ENCODE measurements at regions not wholly inside any gene's neighbourhood (a gene's known extent, or its start where the extent isn't known, plus 50 kb on each side); places are given as distances from the start of the nearest gene placed in this dataset.
"Not testable (repeated sequence)": the region's sequence is repeated elsewhere in the genome, so short reads cannot be mapped to it uniquely, and the experiment has no call there.

DNA sequence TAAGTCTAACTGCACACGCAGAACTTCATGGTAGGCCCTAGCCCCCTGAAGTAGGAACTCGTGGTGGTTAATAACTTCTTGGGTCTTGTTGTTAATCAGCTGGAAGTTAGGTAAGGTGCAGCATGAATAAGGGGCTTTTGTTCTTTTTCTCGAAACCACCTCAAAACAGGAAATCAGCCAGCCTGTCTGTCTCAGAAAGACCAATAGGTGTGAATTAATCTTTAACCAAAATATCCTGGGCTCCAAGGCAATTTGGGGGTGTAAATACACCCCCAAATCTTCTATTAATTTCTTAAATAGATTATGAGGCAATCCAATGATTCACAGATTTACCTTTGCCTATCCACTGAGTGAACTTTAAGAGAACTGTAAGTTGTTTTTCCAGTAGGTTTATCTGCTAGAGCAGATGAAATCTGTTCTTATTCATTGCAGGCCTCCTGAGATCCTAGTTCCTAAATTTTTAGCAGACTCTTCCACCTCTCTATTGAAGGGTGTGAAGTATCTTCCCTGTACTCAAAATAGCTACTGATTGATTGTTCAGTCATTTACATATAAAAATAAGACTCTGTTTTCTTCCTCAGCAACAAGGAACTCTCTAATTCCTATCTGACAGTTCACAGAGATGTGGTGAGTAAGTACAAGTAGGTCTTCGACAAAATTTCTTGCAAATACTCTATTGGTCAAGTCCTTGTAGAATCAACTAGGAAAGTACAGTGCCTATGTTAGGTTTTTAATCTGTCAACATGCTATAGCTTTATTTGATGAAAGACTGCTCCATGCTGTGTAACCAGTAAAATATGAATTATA, 427.1 kb upstream of the NOX3 start:
- WGBS (ENCODE audit: insufficient coverage) = 80% methylated on average over 2 of the region's 4 CpGs

DNA sequence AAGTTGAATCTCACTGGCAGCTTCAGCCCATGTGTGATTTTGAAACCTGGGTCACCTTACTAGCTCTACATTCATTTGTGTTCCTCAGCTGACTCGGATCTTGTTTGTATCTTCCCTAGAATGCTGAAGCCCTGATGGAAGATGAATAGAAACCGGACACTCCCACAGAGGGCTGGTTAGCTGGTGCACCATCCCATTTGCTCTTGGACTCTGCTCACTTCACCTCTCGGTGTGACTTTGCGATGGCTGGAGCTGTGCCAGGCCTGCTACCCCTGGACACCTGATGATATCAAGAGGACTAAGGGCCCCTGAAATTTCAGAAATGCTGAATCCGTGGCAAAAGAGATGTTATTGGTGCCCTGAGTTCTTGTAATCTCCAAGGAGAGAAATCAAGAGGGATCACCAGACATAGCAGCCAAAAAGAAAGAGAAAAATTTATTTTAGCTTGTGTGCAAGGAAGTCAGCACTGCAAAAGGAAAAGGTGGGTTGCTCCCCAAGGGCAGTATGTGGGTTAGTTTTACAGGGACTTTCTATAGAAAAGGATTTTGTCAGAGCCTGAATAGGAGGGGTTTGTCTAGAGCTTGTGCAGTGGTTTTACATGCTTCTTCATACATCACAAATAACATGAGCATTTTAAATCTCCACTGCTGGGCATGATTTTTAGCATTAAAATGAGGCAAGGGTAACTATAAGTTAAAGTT, 426.3 kb upstream of the NOX3 start:
- 93% methylated on average over 5 of the region's 5 CpGs for WGBS (ENCODE audit: insufficient coverage)
- Histone ChIP-seq H3K36me3 (ENCODE audit: control insufficient read depth, insufficient read depth, low read length) (no peaks in the 10 kb centered on the region), H3K4me3 (ENCODE audit: low read depth, low read length) (no peak overlapping the region), H3K27ac (ENCODE audit: low read depth, low read length) (no peak overlapping the region), H3K9me3 (ENCODE audit: control insufficient read depth, insufficient read depth, low read length) (no peaks in the 10 kb centered on the region), H3K4me1 (ENCODE audit: control insufficient read depth, insufficient read depth, low read length) (peaks cover 3% of the 10 kb centered on the region), H3K27me3 (ENCODE audit: control insufficient read depth, insufficient read depth, low read length) (no peaks in the 10 kb centered on the region)
- no peak for DNase-seq (ENCODE audit: low read depth in 4 of 6, low spot score in 6 of 6)

More for the DNA sequence above, 427.1 kb upstream of the NOX3 start:
- no peaks in the 10 kb centered on the region for H3K36me3 ChIP-seq (ENCODE audit: control insufficient read depth, insufficient read depth, low read length)
- H3K9me3 ChIP-seq (ENCODE audit: control insufficient read depth, insufficient read depth, low read length) = no peaks in the 10 kb centered on the region
- no peak for DNase-seq (ENCODE audit: low read depth in 4 of 6, low spot score in 6 of 6)
- H3K4me3 ChIP-seq (ENCODE audit: low read depth, low read length) = no peak overlapping the region
- no peaks in the 10 kb centered on the region for H3K27me3 ChIP-seq (ENCODE audit: control insufficient read depth, insufficient read depth, low read length)
- H3K4me1 ChIP-seq (ENCODE audit: control insufficient read depth, insufficient read depth, low read length) = peaks cover 3% of the 10 kb centered on the region
- no peak overlapping the region for H3K27ac ChIP-seq (ENCODE audit: low read depth, low read length)

DNA sequence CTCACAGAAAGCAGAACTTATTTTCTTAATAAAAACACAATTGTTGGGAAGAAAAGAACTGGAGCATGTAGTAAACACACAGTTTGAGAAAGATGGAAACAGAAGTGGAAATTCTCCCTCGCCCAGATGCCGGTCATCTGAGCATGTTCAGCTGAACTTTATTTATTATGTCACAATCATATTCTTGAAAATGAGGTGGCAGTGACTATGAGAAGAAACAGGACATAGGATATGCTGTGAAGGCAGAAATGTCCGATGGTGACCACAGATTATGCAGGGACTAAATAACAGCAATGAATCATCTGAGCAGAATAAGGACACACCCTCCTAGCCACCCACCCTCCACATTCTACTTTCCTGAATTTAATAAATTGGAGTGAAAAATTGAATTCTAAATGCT, 425.3 kb upstream of the NOX3 start:
- no peak for DNase-seq (ENCODE audit: low read depth in 4 of 6, low spot score in 6 of 6)
- Histone ChIP-seq H3K27ac (ENCODE audit: low read depth, low read length) (no peak overlapping the region), H3K36me3 (ENCODE audit: control insufficient read depth, insufficient read depth, low read length) (no peaks in the 10 kb centered on the region), H3K4me3 (ENCODE audit: low read depth, low read length) (no peak overlapping the region), H3K9me3 (ENCODE audit: control insufficient read depth, insufficient read depth, low read length) (no peaks in the 10 kb centered on the region), H3K4me1 (ENCODE audit: control insufficient read depth, insufficient read depth, low read length) (peaks cover 3% of the 10 kb centered on the region), H3K27me3 (ENCODE audit: control insufficient read depth, insufficient read depth, low read length) (no peaks in the 10 kb centered on the region)
- WGBS (ENCODE audit: insufficient coverage) = no CpG with 5 or more reads among the region's 3 CpGs

DNA sequence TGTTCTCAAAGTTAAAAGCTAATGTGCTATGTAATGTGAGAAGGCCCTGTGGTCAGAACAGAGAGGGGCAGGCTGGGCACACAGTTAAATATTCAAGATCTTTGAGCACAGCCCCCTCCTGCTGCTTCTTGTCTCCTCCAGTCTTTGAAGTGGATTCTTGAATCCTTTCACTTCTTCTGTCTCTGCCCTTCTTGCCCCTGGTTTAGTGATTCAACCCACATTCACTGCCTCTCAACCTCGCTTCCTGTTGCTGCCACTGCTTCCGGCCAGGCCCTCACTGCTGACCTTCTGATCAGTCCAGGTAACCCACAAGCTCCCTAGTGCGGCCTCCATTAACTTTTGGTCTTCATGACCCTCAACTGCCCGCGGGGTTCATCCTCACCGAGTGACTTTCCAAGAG, 417.3 kb upstream of the NOX3 start:
- no peaks in the 10 kb centered on the region for H3K27me3 ChIP-seq (ENCODE audit: control insufficient read depth, insufficient read depth, low read length)
- H3K9me3 ChIP-seq (ENCODE audit: control insufficient read depth, insufficient read depth, low read length) = no peaks in the 10 kb centered on the region
- H3K36me3 ChIP-seq (ENCODE audit: control insufficient read depth, insufficient read depth, low read length) = no peaks in the 10 kb centered on the region
- no peak overlapping the region for H3K4me3 ChIP-seq (ENCODE audit: low read depth, low read length)
- no peaks in the 10 kb centered on the region for H3K4me1 ChIP-seq (ENCODE audit: control insufficient read depth, insufficient read depth, low read length)
- 85% methylated on average over 5 of the region's 6 CpGs for WGBS (ENCODE audit: insufficient coverage)
- H3K27ac ChIP-seq (ENCODE audit: low read depth, low read length) = no peak overlapping the region
- no peak for DNase-seq (ENCODE audit: low read depth in 4 of 6, low spot score in 6 of 6)

DNA sequence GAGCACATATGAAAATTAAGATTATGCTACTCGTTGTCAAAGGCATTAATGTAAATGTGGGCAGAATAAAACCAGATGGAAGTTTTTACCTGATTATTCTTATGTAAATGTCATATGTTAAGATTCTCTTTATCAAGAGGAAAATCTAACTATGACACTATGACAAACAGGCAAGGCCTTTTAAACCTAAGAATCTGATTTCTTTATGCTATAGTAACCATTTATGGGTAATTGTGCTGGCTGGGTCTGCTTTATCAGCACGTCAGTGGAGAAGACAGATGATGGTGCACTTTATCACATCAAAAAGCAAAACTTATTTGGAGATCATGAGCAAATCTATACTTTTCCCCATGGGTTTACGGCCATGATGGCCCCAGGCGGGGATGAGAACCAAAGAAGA, 412.0 kb upstream of the NOX3 start:
- WGBS (ENCODE audit: insufficient coverage) = no CpG with 5 or more reads among the region's 4 CpGs

DNA sequence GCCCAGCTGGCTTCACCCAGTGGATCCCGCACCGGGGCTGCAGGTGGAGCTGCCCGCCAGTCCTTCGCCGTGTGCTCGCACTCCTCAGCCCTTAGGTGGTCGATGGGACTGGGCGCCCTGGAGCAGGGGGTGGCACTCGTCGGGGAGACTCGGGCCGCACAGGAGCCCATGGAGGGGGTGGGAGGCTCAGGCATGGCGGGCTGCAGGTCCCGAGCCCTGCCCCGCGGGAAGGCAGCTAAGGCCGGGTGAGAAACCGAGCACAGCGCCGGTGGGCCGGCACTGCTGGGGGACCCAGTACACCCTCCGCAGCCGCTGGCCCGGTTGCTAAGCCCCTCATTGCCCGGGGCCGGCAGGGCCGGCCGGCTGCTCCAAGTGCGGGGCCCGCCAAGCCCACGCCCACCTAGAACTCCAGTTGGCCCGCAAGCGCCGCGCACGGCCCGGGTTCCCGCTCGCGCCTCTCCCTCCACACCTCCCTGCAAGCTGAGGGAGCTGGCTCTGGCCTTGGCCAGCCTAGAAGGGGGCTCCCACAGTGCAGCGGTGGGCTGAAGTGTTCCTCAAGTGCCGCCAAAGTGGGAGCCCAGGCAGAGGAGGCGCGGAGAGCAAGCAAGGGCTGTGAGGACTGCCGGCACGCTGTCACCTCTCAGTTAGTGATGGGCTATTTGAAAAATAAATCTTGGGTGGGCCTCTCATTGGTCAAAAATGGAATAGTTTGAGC, 411.2 kb upstream of the NOX3 start:
- WGBS (ENCODE audit: insufficient coverage) = 98% methylated on average over 46 of the region's 46 CpGs

More for the DNA sequence above, 412.0 kb upstream of the NOX3 start:
- H3K4me1 ChIP-seq (ENCODE audit: control insufficient read depth, insufficient read depth, low read length) = no peaks in the 10 kb centered on the region
- H3K36me3 ChIP-seq (ENCODE audit: control insufficient read depth, insufficient read depth, low read length) = no peaks in the 10 kb centered on the region
- no peak overlapping the region for H3K27ac ChIP-seq (ENCODE audit: low read depth, low read length)
- no peaks in the 10 kb centered on the region for H3K27me3 ChIP-seq (ENCODE audit: control insufficient read depth, insufficient read depth, low read length)
- no peaks in the 10 kb centered on the region for H3K9me3 ChIP-seq (ENCODE audit: control insufficient read depth, insufficient read depth, low read length)
- no peak overlapping the region for H3K4me3 ChIP-seq (ENCODE audit: low read depth, low read length)
- no peak for DNase-seq (ENCODE audit: low read depth in 4 of 6, low spot score in 6 of 6)

DNA sequence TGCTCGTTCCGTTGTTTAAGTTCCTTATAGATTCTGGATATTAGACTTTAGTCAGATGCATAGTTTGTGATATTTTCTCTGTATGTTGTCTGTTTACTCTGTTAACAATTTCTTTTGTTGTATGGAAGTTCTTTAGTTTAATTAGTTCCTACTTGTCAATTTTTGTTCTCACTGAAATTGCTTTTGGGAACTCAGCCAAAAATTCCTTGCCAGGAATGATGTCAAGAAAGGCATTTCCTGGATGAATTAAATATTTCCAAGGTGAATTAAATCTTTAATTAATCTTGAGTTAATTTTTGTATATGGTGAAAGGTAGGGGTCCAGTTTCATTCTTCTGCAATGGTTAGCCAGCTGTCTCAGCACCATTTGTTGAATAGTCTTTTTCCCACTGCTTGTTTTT, 406.2 kb upstream of the NOX3 start:
- H3K36me3 ChIP-seq (ENCODE audit: control insufficient read depth, insufficient read depth, low read length) = no peaks in the 10 kb centered on the region
- 100% methylated on average over 2 of the region's 2 CpGs for WGBS (ENCODE audit: insufficient coverage)
- H3K27ac ChIP-seq (ENCODE audit: low read depth, low read length) = no peak overlapping the region
- H3K27me3 ChIP-seq (ENCODE audit: control insufficient read depth, insufficient read depth, low read length) = no peaks in the 10 kb centered on the region
- H3K4me1 ChIP-seq (ENCODE audit: control insufficient read depth, insufficient read depth, low read length) = no peaks in the 10 kb centered on the region
- peaks cover 4% of the 10 kb centered on the region for H3K9me3 ChIP-seq (ENCODE audit: control insufficient read depth, insufficient read depth, low read length)
- no peak overlapping the region for H3K4me3 ChIP-seq (ENCODE audit: low read depth, low read length)
- DNase-seq (ENCODE audit: low read depth in 4 of 6, low spot score in 6 of 6) = no peak

More for the DNA sequence above, 411.2 kb upstream of the NOX3 start:
- H3K9me3 ChIP-seq (ENCODE audit: control insufficient read depth, insufficient read depth, low read length); H3K27me3 ChIP-seq (ENCODE audit: control insufficient read depth, insufficient read depth, low read length); H3K27ac ChIP-seq (ENCODE audit: low read depth, low read length); H3K4me1 ChIP-seq (ENCODE audit: control insufficient read depth, insufficient read depth, low read length); H3K4me3 ChIP-seq (ENCODE audit: low read depth, low read length); H3K36me3 ChIP-seq (ENCODE audit: control insufficient read depth, insufficient read depth, low read length); DNase-seq (ENCODE audit: low read depth in 4 of 6, low spot score in 6 of 6): not testable (repeated sequence)

DNA sequence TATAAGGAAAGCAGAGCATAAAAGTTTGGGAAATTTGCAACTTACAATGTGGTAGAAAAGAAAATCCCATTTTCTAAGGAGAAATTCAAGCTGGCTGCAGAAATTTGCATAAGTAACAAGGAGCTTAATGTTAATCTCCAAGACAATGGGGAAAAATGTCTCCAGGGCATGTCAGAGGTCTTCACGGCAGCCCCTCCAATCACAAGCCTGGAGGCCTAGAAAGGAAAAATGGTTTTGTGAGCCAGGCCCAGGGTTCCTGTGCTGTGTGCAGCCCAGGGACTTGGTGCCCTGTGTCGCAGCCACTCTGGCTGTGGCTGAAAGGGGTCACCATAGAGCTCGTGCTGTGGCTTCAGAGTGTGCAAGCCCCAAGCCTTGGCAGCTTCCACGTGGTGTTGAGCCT, 403.3 kb upstream of the NOX3 start:
- H3K4me3 ChIP-seq (ENCODE audit: low read depth, low read length); H3K4me1 ChIP-seq (ENCODE audit: control insufficient read depth, insufficient read depth, low read length); H3K36me3 ChIP-seq (ENCODE audit: control insufficient read depth, insufficient read depth, low read length); DNase-seq (ENCODE audit: low read depth in 4 of 6, low spot score in 6 of 6); H3K9me3 ChIP-seq (ENCODE audit: control insufficient read depth, insufficient read depth, low read length); H3K27me3 ChIP-seq (ENCODE audit: control insufficient read depth, insufficient read depth, low read length); H3K27ac ChIP-seq (ENCODE audit: low read depth, low read length): not testable (repeated sequence)
- 91% methylated on average over 4 of the region's 4 CpGs for WGBS (ENCODE audit: insufficient coverage)

DNA sequence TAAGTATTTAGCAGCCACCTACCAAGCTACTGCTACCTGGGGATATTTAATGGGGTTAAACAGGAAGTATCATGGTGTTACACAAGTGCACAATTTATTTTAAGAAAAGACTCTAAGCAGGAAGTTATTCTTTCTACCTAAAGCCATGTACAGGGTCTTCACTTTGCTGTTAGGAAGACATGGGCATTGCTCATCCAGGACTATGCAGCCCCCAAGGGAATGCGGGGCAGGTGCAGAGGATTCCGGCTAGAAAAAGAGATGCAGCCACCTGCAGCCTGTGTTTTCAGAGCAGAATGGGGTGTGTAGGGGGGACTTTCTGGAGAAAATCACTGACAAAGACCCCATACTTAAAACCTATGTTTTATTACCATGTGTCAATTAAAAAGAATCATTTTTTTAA, 399.1 kb upstream of the NOX3 start:
- Histone ChIP-seq H3K9me3 (ENCODE audit: control insufficient read depth, insufficient read depth, low read length) (no peaks in the 10 kb centered on the region), H3K4me3 (ENCODE audit: low read depth, low read length) (no peak overlapping the region), H3K27ac (ENCODE audit: low read depth, low read length) (no peak overlapping the region), H3K4me1 (ENCODE audit: control insufficient read depth, insufficient read depth, low read length) (no peaks in the 10 kb centered on the region), H3K27me3 (ENCODE audit: control insufficient read depth, insufficient read depth, low read length) (no peaks in the 10 kb centered on the region), H3K36me3 (ENCODE audit: control insufficient read depth, insufficient read depth, low read length) (no peaks in the 10 kb centered on the region)
- no peak for DNase-seq (ENCODE audit: low read depth in 4 of 6, low spot score in 6 of 6)
- WGBS (ENCODE audit: insufficient coverage) = no CpG with 5 or more reads among the region's 2 CpGs
